HCT116 (cell line): ENCODE measurements at regions not wholly inside any gene's neighbourhood (a gene's known extent, or its start where the extent isn't known, plus 50 kb on each side); places are given as distances from the start of the nearest gene placed in this dataset.

Experiments used
- CEBPB ChIP-seq: IDR thresholded peaks from 2 replicates; pipeline ENCODE4 v1.6.1; 2012; ENCODE audit warnings: low read depth
- EZH2 ChIP-seq: fragments of 200-600 bp; sonication (generic); IDR thresholded peaks from 2 replicates; pipeline ENCODE4 v1.6.1; 2017; ENCODE audit warnings: antibody characterized with exemption, mixed run types
- EZH2phosphoT487 ChIP-seq: fragments of 200-600 bp; IDR thresholded peaks from 2 replicates; pipeline ENCODE4 v1.6.1; 2018; ENCODE audit warnings: antibody characterized with exemption, borderline replicate concordance
- MAX ChIP-seq: IDR thresholded peaks from 2 replicates; pipeline ENCODE4 v1.6.1; 2012
- POLR2A ChIP-seq: IDR thresholded peaks from 2 replicates; pipeline ENCODE4 v1.7.0; 2011; ENCODE audit warnings: borderline replicate concordance; ENCODE audit not compliant: insufficient read depth, insufficient read length; ENCODE audit errors: extremely low read depth
- SIN3A ChIP-seq: IDR thresholded peaks from 2 replicates; pipeline ENCODE4 v1.6.1; 2012; ENCODE audit warnings: low read depth
- TCF7L2 ChIP-seq: IDR thresholded peaks from 2 replicates; pipeline ENCODE4 v1.7.0; 2011; ENCODE audit warnings: borderline replicate concordance, inconsistent platforms; ENCODE audit not compliant: insufficient read depth, insufficient read length; ENCODE audit errors: extremely low read depth
- YY1 ChIP-seq: IDR thresholded peaks from 2 replicates; pipeline ENCODE4 v1.6.1; 2011; ENCODE audit warnings: low read length, low read depth, moderate library complexity, mild to moderate bottlenecking; ENCODE audit not compliant: insufficient replicate concordance; ENCODE audit errors: extremely low read depth
- TF ChIP-seq, protein P1 (sequence below), 3 experiments: fragments of 200-600 bp in 1 of 3; sonication (generic) in 1 of 3; IDR thresholded peaks in 2 of 3; conservative IDR thresholded peaks in 1 of 3; 2 replicates each; pipeline ENCODE4 v1.5.1; 2012 to 2017; ENCODE audit warnings: low read depth in 2 of 3, low read length in 2 of 3, antibody characterized with exemption in 1 of 3, borderline replicate concordance in 1 of 3, control low read depth in 1 of 3, mild to moderate bottlenecking in 1 of 3, mixed read lengths in 1 of 3, mixed run types in 1 of 3, moderate library complexity in 1 of 3; ENCODE audit not compliant: insufficient read depth in 1 of 3

DNA sequence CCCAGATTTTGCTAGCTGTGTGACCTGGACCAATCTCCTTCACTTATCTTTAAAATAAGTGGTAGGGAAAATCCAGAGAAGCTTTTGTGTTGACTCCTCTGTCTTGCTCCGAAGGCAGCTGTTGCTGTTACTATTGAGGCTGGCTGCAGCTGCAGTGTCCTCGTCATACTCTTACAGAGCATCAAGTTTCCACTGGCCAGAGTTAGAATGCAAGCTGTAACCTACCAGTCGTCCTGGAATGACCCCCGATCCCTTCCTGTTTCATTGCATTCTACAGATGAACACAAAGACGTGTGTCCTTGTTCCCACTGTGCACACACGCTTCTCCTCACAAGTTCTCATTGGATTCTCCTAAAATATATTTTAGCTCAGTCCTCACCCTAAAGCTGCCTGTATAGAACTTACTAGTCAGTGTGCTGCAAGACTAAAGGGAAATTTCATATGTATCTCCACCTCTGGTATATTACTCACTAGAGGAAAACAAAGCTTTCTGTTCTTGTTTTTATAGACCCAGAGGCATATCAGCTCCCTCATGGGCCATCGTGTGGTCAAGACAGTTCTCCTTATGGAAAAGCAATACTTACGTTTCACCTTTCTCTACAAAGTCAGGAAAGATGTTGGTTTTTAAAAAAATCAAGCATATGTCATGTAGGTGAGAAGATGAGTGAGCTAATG is 589.8 kb downstream of the LMO7 start:
- TF ChIP-seq, protein P1, sequence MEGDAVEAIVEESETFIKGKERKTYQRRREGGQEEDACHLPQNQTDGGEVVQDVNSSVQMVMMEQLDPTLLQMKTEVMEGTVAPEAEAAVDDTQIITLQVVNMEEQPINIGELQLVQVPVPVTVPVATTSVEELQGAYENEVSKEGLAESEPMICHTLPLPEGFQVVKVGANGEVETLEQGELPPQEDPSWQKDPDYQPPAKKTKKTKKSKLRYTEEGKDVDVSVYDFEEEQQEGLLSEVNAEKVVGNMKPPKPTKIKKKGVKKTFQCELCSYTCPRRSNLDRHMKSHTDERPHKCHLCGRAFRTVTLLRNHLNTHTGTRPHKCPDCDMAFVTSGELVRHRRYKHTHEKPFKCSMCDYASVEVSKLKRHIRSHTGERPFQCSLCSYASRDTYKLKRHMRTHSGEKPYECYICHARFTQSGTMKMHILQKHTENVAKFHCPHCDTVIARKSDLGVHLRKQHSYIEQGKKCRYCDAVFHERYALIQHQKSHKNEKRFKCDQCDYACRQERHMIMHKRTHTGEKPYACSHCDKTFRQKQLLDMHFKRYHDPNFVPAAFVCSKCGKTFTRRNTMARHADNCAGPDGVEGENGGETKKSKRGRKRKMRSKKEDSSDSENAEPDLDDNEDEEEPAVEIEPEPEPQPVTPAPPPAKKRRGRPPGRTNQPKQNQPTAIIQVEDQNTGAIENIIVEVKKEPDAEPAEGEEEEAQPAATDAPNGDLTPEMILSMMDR (IDR thresholded peaks at IDR 0.05 in 2 of 3, conservative IDR thresholded peaks at IDR 0.05 in 1 of 3; ENCODE audit: borderline replicate concordance in 1 of 3, insufficient read depth in 1 of 3, low read depth in 2 of 3, low read length in 2 of 3): no peak
- no peak for TF ChIP-seq EZH2
- no peak for TF ChIP-seq EZH2phosphoT487
- TF ChIP-seq POLR2A: no peak
- no peak for TF ChIP-seq CEBPB
- no peak for TF ChIP-seq YY1
- no peak for TF ChIP-seq SIN3A
- no peak for TF ChIP-seq MAX
- TF ChIP-seq TCF7L2: no peak
